ENCODE measurements at regions not wholly inside any gene's neighbourhood (a gene's known extent, or its start where the extent isn't known, plus 50 kb on each side); places are given as distances from the start of the nearest gene placed in this dataset.

DNA sequence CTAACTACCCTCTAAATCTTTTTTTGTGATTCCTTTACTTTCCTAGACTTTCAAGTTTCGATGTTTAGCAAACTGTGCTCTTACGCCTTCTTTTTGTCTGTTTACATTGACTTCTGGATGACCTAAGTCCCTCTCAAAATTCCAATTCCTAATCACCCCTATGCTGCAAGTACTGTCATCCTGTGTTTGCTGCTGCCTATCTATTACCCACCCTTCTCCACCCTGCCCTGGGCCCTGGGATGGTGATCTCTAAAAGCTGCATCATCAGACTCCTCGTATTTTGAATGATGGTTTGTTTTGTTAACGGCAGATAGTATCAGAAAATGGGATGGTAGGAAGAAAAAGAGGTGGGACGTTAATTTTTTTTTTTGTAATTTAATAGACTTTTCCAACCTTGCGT lies 272.1 kb downstream of the DIO2 start:
- H3K27ac ChIP-seq, result no peak overlapping the region
- H3K4me1 ChIP-seq, result no peaks in the 10 kb centered on the region
- DNase-seq (no peak), ATAC-seq (no peak)
- 76 to 84% methylated on average over 6 of the region's 6 CpGs for WGBS, 2 donors
- H3K4me3 ChIP-seq, result no peak overlapping the region
- TF ChIP-seq, protein P1, sequence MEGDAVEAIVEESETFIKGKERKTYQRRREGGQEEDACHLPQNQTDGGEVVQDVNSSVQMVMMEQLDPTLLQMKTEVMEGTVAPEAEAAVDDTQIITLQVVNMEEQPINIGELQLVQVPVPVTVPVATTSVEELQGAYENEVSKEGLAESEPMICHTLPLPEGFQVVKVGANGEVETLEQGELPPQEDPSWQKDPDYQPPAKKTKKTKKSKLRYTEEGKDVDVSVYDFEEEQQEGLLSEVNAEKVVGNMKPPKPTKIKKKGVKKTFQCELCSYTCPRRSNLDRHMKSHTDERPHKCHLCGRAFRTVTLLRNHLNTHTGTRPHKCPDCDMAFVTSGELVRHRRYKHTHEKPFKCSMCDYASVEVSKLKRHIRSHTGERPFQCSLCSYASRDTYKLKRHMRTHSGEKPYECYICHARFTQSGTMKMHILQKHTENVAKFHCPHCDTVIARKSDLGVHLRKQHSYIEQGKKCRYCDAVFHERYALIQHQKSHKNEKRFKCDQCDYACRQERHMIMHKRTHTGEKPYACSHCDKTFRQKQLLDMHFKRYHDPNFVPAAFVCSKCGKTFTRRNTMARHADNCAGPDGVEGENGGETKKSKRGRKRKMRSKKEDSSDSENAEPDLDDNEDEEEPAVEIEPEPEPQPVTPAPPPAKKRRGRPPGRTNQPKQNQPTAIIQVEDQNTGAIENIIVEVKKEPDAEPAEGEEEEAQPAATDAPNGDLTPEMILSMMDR (IDR thresholded peaks at IDR 0.05), result no peak
- intact Hi-C loops (cut with DNase I), result no loop called here
- H3K27me3 ChIP-seq, result no peaks in the 10 kb centered on the region
- H3K9me3 ChIP-seq, result no peaks in the 10 kb centered on the region
- no peaks in the 10 kb centered on the region for H3K36me3 ChIP-seq

GRCh38 chr14:79938185-79938584 lies 273.1 kb downstream of the DIO2 start:
- no peaks in the 10 kb centered on the region for H3K9me3 ChIP-seq
- no peak for ATAC-seq
- H3K27ac ChIP-seq, result no peak overlapping the region
- TF ChIP-seq, protein P1 (IDR thresholded peaks at IDR 0.05), result no peak
- WGBS, 2 donors, result 71 to 72% methylated on average over 3 of the region's 3 CpGs
- no peaks in the 10 kb centered on the region for H3K36me3 ChIP-seq
- DNase-seq, result no peak
- no peak overlapping the region for H3K4me3 ChIP-seq
- H3K4me1 ChIP-seq, result no peaks in the 10 kb centered on the region
- no peaks in the 10 kb centered on the region for H3K27me3 ChIP-seq
- intact Hi-C loops (cut with DNase I), result no loop called here

DNA sequence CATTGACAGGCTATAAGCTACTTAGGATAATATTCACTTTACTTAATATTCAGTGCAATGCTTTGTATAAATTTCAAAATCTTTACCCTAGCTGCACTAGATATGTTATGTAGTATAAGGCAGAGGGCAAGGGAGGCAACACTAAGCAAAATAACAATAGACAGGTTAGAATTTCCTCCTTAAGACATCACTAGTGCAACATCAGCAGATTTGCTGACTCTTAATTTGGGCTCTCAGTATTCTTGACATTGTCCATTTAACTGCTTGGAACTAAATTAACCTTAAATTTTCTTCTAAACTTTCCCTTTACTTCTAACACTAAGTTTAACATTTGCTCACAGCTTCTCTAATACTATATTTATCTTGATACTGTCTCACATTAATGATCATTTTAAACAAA lies 273.9 kb downstream of the DIO2 start:
- H3K4me1 ChIP-seq, result no peaks in the 10 kb centered on the region
- ATAC-seq (no peak), DNase-seq (no peak)
- H3K27me3 ChIP-seq, result no peaks in the 10 kb centered on the region
- intact Hi-C loops (cut with DNase I), result no loop called here
- H3K9me3 ChIP-seq, result no peaks in the 10 kb centered on the region
- H3K4me3 ChIP-seq, result no peak overlapping the region
- TF ChIP-seq, protein P1 (IDR thresholded peaks at IDR 0.05), result no peak
- H3K27ac ChIP-seq, result no peak overlapping the region
- H3K36me3 ChIP-seq, result no peaks in the 10 kb centered on the region

GRCh38 chr14:79924551-79924950 lies 286.8 kb downstream of the DIO2 start:
- TF ChIP-seq, protein P1 (IDR thresholded peaks at IDR 0.05), result no peak
- WGBS, 2 donors, result 56 to 60% methylated on average over 2 of the region's 2 CpGs
- Histone ChIP-seq H3K9me3 (peaks cover 0 to 20% (median 4%) of the 10 kb centered on the region in 11 donors), H3K4me1 (no peaks in the 10 kb centered on the region), H3K4me3 (no peak overlapping the region), H3K27me3 (no peaks in the 10 kb centered on the region), H3K36me3 (no peaks in the 10 kb centered on the region), H3K27ac (no peak overlapping the region)
- ATAC-seq (no peak), DNase-seq (no peak)
- intact Hi-C loops (cut with DNase I), result no loop called here

All from heart right ventricle (tissue), 16 donors.